SH-SY5Y (cell line): ENCODE measurements at regions not wholly inside any gene's neighbourhood (a gene's known extent, or its start where the extent isn't known, plus 50 kb on each side); places are given as distances from the start of the nearest gene placed in this dataset.

Experiments
- GATA2 ChIP-seq: IDR thresholded peaks from 2 replicates; pipeline ENCODE4 v1.6.1; 2011; ENCODE audit warnings: mild to moderate bottlenecking, low read depth, low read length
- GATA3 ChIP-seq: IDR thresholded peaks from 2 replicates; pipeline ENCODE4 v1.6.1; 2011; ENCODE audit warnings: low read depth, mild to moderate bottlenecking, low read length, moderate library complexity

- TF ChIP-seq GATA3: no peak
These were observed 128.4 kb upstream of the MPHOSPH6 start for GRCh38 chr16:82298472-82298871.

GRCh38 chr16:82295290-82296201 lies 125.5 kb upstream of the MPHOSPH6 start:
- no peak for TF ChIP-seq GATA2
- no peak for TF ChIP-seq GATA3

GRCh38 chr16:82293671-82294070 lies 123.6 kb upstream of the MPHOSPH6 start:
- TF ChIP-seq GATA2 (no peak), GATA3 (no peak)

- TF ChIP-seq GATA2 (no peak), GATA3 (no peak)
These were observed 117.9 kb upstream of the MPHOSPH6 start for GRCh38 chr16:82287937-82288336.

- TF ChIP-seq GATA2 (no peak), GATA3 (no peak)
These were observed 112.6 kb upstream of the MPHOSPH6 start for GRCh38 chr16:82282662-82283061.

GRCh38 chr16:82281544-82281943 lies 111.5 kb upstream of the MPHOSPH6 start:
- no peak for TF ChIP-seq GATA2
- no peak for TF ChIP-seq GATA3

GRCh38 chr16:82280867-82281266 lies 110.8 kb upstream of the MPHOSPH6 start:
- no peak for TF ChIP-seq GATA2
- TF ChIP-seq GATA3: no peak

- no peak for TF ChIP-seq GATA2
- no peak for TF ChIP-seq GATA3
These were observed 101.6 kb upstream of the MPHOSPH6 start for GRCh38 chr16:82271636-82272035.

GRCh38 chr16:82265809-82266208 lies 95.8 kb upstream of the MPHOSPH6 start:
- no peak for TF ChIP-seq GATA2

GRCh38 chr16:82264756-82265155 lies 94.7 kb upstream of the MPHOSPH6 start:
- TF ChIP-seq GATA3 (no peak), GATA2 (no peak)

GRCh38 chr16:82263521-82264143 lies 93.6 kb upstream of the MPHOSPH6 start:
- TF ChIP-seq GATA3: no peak
- TF ChIP-seq GATA2: no peak

- TF ChIP-seq GATA2 (no peak), GATA3 (no peak)
These were observed 92.2 kb upstream of the MPHOSPH6 start for GRCh38 chr16:82262244-82262643.

GRCh38 chr16:82260212-82260795 lies 90.3 kb upstream of the MPHOSPH6 start:
- TF ChIP-seq GATA2 (no peak), GATA3 (no peak)

GRCh38 chr16:82259731-82260130 lies 89.7 kb upstream of the MPHOSPH6 start:
- TF ChIP-seq GATA2 (no peak), GATA3 (no peak)

- no peak for TF ChIP-seq GATA3
- no peak for TF ChIP-seq GATA2
These were observed 88.0 kb upstream of the MPHOSPH6 start for GRCh38 chr16:82257990-82258389.
